Amniotic stem cell (primary cell): ENCODE measurements at regions not wholly inside any gene's neighbourhood (a gene's known extent, or its start where the extent isn't known, plus 50 kb on each side); places are given as distances from the start of the nearest gene placed in this dataset.
A peak's percentile ranks its signal among the peaks of the same experiment; 100 is the strongest.
"Not testable (repeated sequence)": the region's sequence is repeated elsewhere in the genome, so short reads cannot be mapped to it uniquely, and the experiment has no call there.

ENCODE experiments used
- DNase-seq: peaks from one replicate; lab custom pipeline; 2025; lab: John Stamatoyannopoulos, UW

DNA sequence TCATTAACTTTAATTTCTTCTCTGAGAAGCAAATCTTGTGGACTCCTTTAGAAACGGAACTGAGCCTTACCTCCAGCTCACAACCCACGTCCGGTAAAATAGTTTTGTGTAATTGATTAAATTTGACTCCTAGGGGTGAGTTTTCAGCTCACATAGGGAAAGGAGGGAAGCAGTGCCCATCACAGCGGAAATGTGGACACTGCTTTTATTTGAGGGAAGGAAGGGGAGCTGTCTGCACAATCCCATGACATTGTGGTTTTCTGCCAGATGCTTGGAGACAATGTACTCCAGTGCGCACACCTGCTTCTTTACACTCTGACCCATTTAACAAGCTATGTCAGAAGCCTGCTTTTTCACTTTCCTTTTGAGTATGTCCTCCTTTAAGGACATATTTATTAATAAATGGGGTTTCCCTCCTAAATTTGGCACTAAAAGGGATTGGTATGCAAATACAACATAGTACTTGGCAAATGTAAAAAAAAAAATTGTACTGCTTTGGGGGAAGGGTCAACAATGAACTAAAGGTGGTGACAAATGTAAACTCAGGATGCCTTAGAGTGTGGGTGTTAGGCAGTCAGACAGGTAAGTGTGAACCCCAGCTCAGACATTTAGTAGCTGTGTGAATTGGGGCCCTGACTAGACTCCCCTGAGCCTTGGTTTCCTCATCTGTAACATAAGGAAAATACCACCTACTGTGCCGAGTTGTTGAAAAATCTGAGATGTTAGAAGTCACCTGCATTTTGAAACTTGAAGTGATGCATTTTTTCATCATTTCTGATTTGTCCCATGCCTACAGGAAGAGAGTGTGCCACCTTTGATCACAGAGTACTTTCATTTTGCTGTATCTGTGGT, 90.2 kb upstream of the KLF6 start:
- DNase-seq, result no peak

GRCh38 chr10:3874610-3874989, 89.6 kb upstream of the KLF6 start:
- not testable (repeated sequence) for DNase-seq

- DNase-seq, result no peak
Measured at GRCh38 chr10:3873728-3874461, 88.9 kb upstream of the KLF6 start.

DNA sequence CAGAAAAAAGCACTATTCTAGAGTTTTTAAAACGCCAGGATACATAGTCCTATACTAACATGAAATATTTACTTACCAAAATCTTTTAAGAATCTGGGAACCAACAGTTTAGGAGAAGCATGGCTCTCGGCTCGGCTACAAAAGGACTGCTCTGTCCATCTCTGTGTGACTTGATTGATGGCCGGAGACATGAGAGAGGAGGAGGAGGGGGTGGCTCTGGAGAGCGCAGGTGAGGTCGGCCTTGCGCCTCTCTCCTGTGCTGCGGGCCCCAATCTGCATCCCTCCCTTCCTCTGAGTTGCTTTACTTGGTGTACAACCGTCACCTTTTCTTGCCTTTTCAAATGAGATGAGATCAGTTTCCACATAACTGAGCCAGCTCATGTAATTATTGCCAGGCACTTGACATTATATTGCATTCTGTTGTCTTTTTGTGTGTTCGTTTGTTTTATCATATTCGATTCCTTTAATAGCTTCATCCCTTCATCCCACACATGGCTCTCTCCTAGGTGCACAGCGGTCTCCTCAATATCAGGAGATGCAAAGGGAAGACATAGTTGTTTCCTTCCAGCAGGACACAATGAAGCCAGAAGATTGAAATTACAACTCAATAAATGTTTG, 87.8 kb upstream of the KLF6 start:
- DNase-seq, result no peak

DNA sequence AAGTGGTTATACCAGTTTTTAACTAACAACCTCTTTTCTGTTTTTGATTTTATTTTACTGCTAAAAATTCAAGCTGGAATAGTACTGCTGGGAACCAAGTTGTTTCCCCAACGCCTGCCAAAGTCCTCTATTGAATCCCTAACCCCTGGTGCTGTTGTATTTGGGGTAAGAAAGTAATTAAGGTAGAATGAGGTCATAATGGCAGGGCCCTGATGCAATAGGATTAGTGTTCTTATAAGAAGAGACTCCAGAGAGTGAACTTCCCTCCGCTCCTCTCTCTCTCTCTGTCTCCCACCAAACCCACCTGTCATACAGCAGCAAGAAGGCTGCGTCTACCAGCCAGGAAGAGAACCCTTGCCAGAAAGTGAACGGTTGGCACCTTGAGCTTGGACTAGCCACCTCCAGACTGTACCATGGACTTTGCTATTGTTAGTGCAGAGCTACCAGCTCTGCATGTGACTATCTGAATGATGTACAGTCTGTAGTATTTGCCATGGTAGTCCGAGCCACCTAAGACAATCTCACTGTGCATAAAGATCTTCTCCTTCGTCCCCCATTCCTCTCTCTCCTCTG, 86.5 kb upstream of the KLF6 start:
- no peak for DNase-seq

DNA sequence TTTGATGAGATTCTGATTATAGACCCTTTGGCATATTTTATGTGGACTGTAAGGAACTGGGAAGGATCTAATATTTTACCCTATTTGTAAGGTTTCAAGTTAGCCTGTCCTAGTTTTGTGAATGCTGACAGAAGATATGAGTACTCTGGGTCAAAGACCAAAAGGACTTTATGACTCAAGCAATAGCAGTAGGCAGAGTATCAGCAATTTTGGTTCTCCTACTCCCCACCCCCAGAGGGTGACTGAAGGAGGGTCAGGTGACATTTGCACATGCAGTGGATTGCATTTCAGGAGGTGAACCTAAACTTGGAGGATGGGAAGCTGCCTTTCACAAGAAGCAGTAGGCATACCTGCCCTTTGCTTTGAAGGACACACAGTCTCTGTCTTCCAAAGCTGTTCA, 84.0 kb upstream of the KLF6 start:
- no peak for DNase-seq

DNA sequence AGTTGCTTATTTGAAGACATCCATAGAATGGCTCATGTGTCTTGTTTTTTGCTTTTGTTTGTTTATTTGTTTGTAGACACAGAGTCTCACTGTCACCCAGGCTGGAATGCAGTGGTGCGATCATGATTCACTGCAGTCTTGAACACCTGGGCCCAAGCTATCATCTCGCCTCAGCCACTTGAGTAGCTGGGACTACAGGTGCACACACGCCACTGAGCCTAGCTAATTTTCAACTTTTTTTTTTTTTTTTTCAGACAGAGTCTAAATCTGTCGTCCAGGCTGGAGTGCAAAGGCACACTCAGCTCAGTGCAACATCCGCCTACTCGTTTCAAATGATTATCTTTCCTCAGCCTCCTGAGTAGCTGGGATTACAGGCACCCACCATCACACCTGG, 83.3 kb upstream of the KLF6 start:
- DNase-seq, result no peak

DNA sequence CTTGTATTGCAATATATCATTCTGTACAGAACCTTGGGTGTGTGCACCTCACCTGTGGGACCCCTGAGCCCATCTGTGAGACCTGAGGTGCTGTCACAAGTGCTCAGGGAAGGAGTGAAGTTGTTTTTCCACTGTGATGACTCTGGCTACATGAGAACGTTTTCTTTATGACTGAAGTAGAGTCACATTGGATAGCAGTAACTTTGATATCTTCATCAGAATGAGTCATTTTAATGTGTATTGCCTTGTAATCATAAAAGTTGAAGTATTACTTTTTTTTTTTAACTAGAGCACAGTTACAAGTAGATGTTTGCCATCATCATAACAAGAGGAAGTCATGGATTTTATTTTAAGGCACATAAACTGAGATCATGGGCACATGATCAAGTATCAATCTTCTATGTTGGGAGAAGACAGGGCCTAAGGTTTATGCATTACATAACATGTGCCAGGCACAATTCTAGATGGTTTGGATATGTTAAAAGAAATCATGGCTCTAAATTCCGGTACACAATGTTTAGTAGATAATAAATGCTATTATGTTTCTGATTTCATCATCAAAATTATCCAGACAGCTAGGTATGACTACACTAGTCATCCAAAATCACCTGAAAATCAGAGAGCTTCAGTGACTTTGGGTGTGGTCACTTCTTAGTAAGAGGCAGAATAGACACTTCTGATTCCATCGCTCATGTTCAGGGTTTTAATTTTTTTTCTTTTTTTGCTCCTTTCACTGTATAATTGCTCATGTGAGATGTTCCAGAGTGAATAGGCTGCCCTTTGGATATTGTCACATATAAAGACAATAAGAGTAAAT, 82.7 kb upstream of the KLF6 start:
- DNase-seq, result no peak

DNA sequence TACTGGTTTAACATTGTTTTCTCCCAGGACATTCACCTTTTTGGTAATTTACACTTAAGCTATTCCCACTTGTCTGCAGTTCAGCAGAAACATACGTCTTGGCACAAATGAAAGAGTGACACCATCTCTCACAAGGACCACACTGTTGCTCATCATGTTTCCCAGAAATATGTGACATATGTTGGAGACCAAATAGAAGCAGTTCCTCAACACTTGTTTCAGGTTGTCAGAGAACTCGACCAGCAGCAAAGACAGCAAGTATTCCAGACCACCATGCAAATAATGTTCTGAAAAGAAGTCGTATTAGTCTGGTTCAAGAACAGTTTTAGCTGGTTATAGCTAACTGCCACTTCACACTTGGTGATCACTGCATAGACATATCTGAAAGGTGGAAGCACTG, 81.3 kb upstream of the KLF6 start:
- DNase-seq, result no peak

DNA sequence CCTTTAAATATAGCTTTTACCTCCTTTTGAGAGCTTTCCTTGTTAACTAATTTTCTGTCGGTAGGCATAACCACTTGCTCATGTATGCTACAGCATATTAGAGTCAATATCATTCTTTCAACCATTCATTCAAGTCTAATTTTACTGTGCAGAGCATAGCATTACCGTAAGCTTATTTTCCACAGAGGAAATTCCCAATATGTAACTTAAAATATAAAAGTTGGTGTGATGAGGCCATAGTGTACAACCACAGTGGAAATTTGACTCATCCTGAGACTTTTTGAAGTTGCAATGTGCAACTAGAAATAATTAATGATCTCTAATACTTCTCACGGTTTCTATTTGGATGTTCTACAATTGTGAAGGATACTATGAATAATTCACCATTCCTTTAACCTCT, 80.6 kb upstream of the KLF6 start:
- no peak for DNase-seq

DNA sequence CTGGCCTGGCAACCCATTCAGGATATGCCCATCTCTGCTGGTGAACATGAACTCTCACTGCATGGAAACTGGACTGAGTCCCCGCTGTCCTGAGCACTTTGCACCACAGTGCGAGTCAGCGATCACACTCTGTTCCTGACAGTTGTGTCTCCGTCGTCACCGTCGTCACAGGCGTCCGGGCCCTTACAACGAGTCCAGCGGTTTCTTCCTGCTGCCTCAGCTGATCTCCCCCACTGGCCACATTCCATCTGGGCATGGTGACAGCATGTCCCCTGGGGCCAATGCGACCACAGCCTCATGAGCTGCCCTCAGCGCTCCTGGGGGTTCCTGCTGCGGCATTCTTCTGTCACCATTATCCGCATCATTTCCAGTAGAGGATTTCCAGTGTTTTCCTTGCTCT, 76.8 kb upstream of the KLF6 start:
- no peak for DNase-seq

GRCh38 chr10:3858051-3858845, 73.2 kb upstream of the KLF6 start:
- no peak for DNase-seq

- no peak for DNase-seq
Measured at GRCh38 chr10:3857318-3857717, 72.3 kb upstream of the KLF6 start.

- no peak for DNase-seq
Measured at GRCh38 chr10:3856593-3856992, 71.6 kb upstream of the KLF6 start.

- DNase-seq, result no peak
Measured at GRCh38 chr10:3853547-3854303, 68.7 kb upstream of the KLF6 start.

- no peak for DNase-seq
Measured at GRCh38 chr10:3853016-3853415, 68.0 kb upstream of the KLF6 start.

- peak; percentile 92 for DNase-seq
Measured at GRCh38 chr10:3852147-3852904, 67.3 kb upstream of the KLF6 start.

DNA sequence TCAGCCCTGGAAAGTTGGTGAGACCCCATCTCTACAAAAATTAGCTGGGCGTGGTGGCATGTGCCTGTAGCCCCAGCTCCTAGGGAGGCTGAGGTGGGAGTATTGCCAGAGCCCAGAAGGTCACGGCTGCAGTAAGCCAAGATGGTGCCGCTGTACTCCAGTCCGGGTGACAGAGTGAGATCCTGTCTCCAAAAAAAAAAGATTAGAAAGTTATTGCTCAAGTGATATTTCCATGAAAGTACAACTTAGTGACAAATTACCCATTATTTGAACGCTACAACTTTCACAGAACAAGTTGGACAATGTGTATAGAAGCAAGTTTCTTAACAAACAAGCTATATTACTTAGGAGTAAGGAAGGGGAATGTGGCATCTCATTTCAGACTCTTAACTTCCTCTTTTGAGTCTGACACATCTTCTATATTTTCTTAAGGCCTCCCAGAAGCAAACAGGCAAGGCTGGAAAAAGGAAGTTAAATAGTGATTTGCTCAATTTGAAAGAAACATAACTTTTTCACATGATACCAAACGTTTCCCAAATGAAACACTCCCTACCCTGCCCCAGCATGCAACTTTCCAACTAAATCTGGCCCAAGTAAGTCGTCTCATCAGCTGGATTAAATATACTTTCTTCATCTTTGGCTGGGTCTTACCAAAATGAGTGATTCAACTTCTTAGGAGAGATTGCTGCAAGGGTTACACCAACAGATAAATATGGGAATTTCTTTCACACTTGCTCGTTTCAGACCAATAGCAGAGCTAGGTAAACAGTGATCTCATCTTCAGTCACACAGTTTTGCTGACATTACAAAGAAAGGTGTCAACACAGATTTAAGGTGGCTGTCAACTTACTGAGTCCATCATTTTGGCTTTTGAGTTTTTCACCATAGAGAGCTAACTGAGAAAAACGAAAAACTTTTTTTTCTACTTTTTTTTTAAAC, 66.3 kb upstream of the KLF6 start:
- no peak for DNase-seq
